ENCODE measurements at regions not wholly inside any gene's neighbourhood (a gene's known extent, or its start where the extent isn't known, plus 50 kb on each side); places are given as distances from the start of the nearest gene placed in this dataset.

- ChIA-PET POLR2A (no interaction called here), CTCF (interaction anchor here (0.6 to 0.7 kb wide), 4 partner anchors 37 to 1454 kb away, joined by 3 to 4 read pairs (median 4); no protein-coding TSS in a partner anchor)
- no TSS peak for BruUV-seq (replicated peaks)
- Mint-ChIP-seq H3K9me3 (ENCODE audit: unreplicated experiment) (no peaks in the 10 kb centered on the region), H3K4me1 (ENCODE audit: insufficient read depth, unreplicated experiment) (no peaks in the 10 kb centered on the region), H3K27ac (ENCODE audit: low read depth, unreplicated experiment) (no peak overlapping the region), H3K27me3 (ENCODE audit: insufficient read depth, unreplicated experiment) (peaks cover 19% of the 10 kb centered on the region), H3K4me3 (ENCODE audit: unreplicated experiment) (no peak overlapping the region), H3K36me3 (ENCODE audit: insufficient read depth, unreplicated experiment) (no peaks in the 10 kb centered on the region)
- intact Hi-C loops (cut with micrococcal nuclease): no loop called here
- TF ChIP-seq CTCF (IDR thresholded peaks at IDR 0.05; ENCODE audit: unreplicated experiment): no peak
- DNase-seq (ENCODE audit: unreplicated experiment): no peak
These were observed 93.5 kb upstream of the MVB12B start for GRCh38 chr9:126233175-126233574.

GRCh38 chr9:126233913-126234525, 92.6 kb upstream of the MVB12B start:
- Mint-ChIP-seq H3K4me3 (ENCODE audit: unreplicated experiment) (no peak overlapping the region), H3K9me3 (ENCODE audit: unreplicated experiment) (no peaks in the 10 kb centered on the region), H3K27ac (ENCODE audit: low read depth, unreplicated experiment) (no peak overlapping the region), H3K27me3 (ENCODE audit: insufficient read depth, unreplicated experiment) (peaks cover 19% of the 10 kb centered on the region), H3K36me3 (ENCODE audit: insufficient read depth, unreplicated experiment) (no peaks in the 10 kb centered on the region), H3K4me1 (ENCODE audit: insufficient read depth, unreplicated experiment) (no peaks in the 10 kb centered on the region)
- TF ChIP-seq CTCF (IDR thresholded peaks at IDR 0.05; ENCODE audit: unreplicated experiment): no peak
- POLR2A ChIA-PET: no interaction called here
- intact Hi-C loops (cut with micrococcal nuclease): no loop called here
- CTCF ChIA-PET: interaction anchor here (0.6 to 0.8 kb wide), 2 partner anchors 12 to 536 kb away, joined by 3 to 4 read pairs; no protein-coding TSS in a partner anchor
- DNase-seq (ENCODE audit: unreplicated experiment): no peak
- no TSS peak for BruUV-seq (replicated peaks)

GRCh38 chr9:126234681-126235335, 91.8 kb upstream of the MVB12B start:
- Mint-ChIP-seq H3K36me3 (ENCODE audit: insufficient read depth, unreplicated experiment) (no peaks in the 10 kb centered on the region), H3K27me3 (ENCODE audit: insufficient read depth, unreplicated experiment) (peaks cover 19% of the 10 kb centered on the region), H3K4me3 (ENCODE audit: unreplicated experiment) (no peak overlapping the region), H3K4me1 (ENCODE audit: insufficient read depth, unreplicated experiment) (no peaks in the 10 kb centered on the region), H3K27ac (ENCODE audit: low read depth, unreplicated experiment) (no peak overlapping the region), H3K9me3 (ENCODE audit: unreplicated experiment) (no peaks in the 10 kb centered on the region)
- ChIA-PET CTCF (interaction anchor here (0.8 kb wide), 1 partner anchor 13 kb away, joined by 3 read pairs; no protein-coding TSS in a partner anchor), POLR2A (interaction anchor here (0.6 kb wide), 1 partner anchor 30 kb away, joined by 3 read pairs; no protein-coding TSS in a partner anchor)
- BruUV-seq (replicated peaks): no TSS peak
- DNase-seq (ENCODE audit: unreplicated experiment): no peak
- TF ChIP-seq CTCF (IDR thresholded peaks at IDR 0.05; ENCODE audit: unreplicated experiment): no peak
- intact Hi-C loops (cut with micrococcal nuclease): no loop called here

- CTCF ChIA-PET: no interaction called here
- H3K27ac Mint-ChIP-seq (ENCODE audit: low read depth, unreplicated experiment): no peak overlapping the region
- no peak overlapping the region for H3K4me3 Mint-ChIP-seq (ENCODE audit: unreplicated experiment)
- POLR2A ChIA-PET: interaction anchor here (0.6 kb wide), 1 partner anchor 30 kb away, joined by 3 read pairs; no protein-coding TSS in a partner anchor
- H3K9me3 Mint-ChIP-seq (ENCODE audit: unreplicated experiment): no peaks in the 10 kb centered on the region
- no peaks in the 10 kb centered on the region for H3K4me1 Mint-ChIP-seq (ENCODE audit: insufficient read depth, unreplicated experiment)
- intact Hi-C loops (cut with micrococcal nuclease): no loop called here
- H3K36me3 Mint-ChIP-seq (ENCODE audit: insufficient read depth, unreplicated experiment): no peaks in the 10 kb centered on the region
- DNase-seq (ENCODE audit: unreplicated experiment): no peak
- TF ChIP-seq CTCF (IDR thresholded peaks at IDR 0.05; ENCODE audit: unreplicated experiment): no peak
- BruUV-seq (replicated peaks): no TSS peak
- H3K27me3 Mint-ChIP-seq (ENCODE audit: insufficient read depth, unreplicated experiment): peaks cover 26% of the 10 kb centered on the region
These were observed 91.0 kb upstream of the MVB12B start for GRCh38 chr9:126235336-126236243.

All from MCF 10A (cell line).